Osteoblast (primary cell): ENCODE measurements at regions not wholly inside any gene's neighbourhood (a gene's known extent, or its start where the extent isn't known, plus 50 kb on each side); places are given as distances from the start of the nearest gene placed in this dataset.
A peak's percentile ranks its signal among the peaks of the same experiment; 100 is the strongest.

Experiments
- DNase-seq: peaks from one replicate; pipeline ENCODE4 v3.0.0; 2011; ENCODE audit warnings: low spot score, mixed read lengths; ENCODE audit not compliant: insufficient read length; ENCODE audit errors: missing footprints
- H2AFZ ChIP-seq: 2 replicates; pipeline ENCODE4 v1.6.0; 2011; ENCODE audit warnings: mild to moderate bottlenecking, low read length
- H3K27ac ChIP-seq: 2 replicates; pipeline ENCODE4 v1.5.1; 2011; ENCODE audit warnings: mild to moderate bottlenecking, low read depth, low read length, moderate library complexity
- H3K27me3 ChIP-seq: 2 replicates; pipeline ENCODE4 v1.6.0; 2012; ENCODE audit warnings: mild to moderate bottlenecking, control low read depth, inconsistent platforms, low read length, moderate library complexity; ENCODE audit not compliant: insufficient read depth
- H3K36me3 ChIP-seq: 2 replicates; pipeline ENCODE4 v1.5.1; 2011; ENCODE audit warnings: mild to moderate bottlenecking, low read length, control low read depth, moderate library complexity; ENCODE audit not compliant: insufficient read depth
- H3K4me1 ChIP-seq: 2 replicates; pipeline ENCODE4 v1.5.1; 2011; ENCODE audit warnings: mild to moderate bottlenecking, low read length, control low read depth, moderate library complexity; ENCODE audit not compliant: insufficient read depth
- H3K4me2 ChIP-seq: 2 replicates; pipeline ENCODE4 v1.6.0; 2011; ENCODE audit warnings: mild to moderate bottlenecking, low read length; ENCODE audit not compliant: insufficient read depth
- H3K4me3 ChIP-seq: fragments of 200-600 bp; sonication (generic); 3 replicates; pipeline ENCODE4 v1.5.1; 2012; ENCODE audit warnings: mild to moderate bottlenecking, low read length, inconsistent platforms; ENCODE audit not compliant: insufficient read depth
- H3K79me2 ChIP-seq: 2 replicates; pipeline ENCODE4 v1.6.0; 2012; ENCODE audit warnings: mild to moderate bottlenecking, low read length, control low read depth, inconsistent platforms; ENCODE audit not compliant: insufficient read depth
- H3K9me3 ChIP-seq: 2 replicates; pipeline ENCODE4 v1.5.1; 2011; ENCODE audit warnings: low read depth, low read length, control low read depth
- H4K20me1 ChIP-seq: 2 replicates; pipeline ENCODE4 v1.6.0; 2012; ENCODE audit warnings: mild to moderate bottlenecking, low read length, control low read depth; ENCODE audit not compliant: insufficient read depth
- TF ChIP-seq, protein P1 (sequence below): IDR thresholded peaks from 2 replicates; pipeline ENCODE4 v1.5.1; 2011; ENCODE audit warnings: mild to moderate bottlenecking, low read depth, low read length, moderate library complexity; ENCODE audit errors: extremely low read depth

- H3K27me3 ChIP-seq = no peaks in the 10 kb centered on the region
- H2AFZ ChIP-seq = peak overlapping the region; percentile 30
- no peak overlapping the region for H3K27ac ChIP-seq
- no peaks in the 10 kb centered on the region for H4K20me1 ChIP-seq
- H3K4me2 ChIP-seq = no peak overlapping the region
- H3K79me2 ChIP-seq = no peaks in the 10 kb centered on the region
- no peaks in the 10 kb centered on the region for H3K36me3 ChIP-seq
- H3K9me3 ChIP-seq = no peaks in the 10 kb centered on the region
- DNase-seq = no peak
- TF ChIP-seq, protein P1, sequence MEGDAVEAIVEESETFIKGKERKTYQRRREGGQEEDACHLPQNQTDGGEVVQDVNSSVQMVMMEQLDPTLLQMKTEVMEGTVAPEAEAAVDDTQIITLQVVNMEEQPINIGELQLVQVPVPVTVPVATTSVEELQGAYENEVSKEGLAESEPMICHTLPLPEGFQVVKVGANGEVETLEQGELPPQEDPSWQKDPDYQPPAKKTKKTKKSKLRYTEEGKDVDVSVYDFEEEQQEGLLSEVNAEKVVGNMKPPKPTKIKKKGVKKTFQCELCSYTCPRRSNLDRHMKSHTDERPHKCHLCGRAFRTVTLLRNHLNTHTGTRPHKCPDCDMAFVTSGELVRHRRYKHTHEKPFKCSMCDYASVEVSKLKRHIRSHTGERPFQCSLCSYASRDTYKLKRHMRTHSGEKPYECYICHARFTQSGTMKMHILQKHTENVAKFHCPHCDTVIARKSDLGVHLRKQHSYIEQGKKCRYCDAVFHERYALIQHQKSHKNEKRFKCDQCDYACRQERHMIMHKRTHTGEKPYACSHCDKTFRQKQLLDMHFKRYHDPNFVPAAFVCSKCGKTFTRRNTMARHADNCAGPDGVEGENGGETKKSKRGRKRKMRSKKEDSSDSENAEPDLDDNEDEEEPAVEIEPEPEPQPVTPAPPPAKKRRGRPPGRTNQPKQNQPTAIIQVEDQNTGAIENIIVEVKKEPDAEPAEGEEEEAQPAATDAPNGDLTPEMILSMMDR = no peak
- H3K4me1 ChIP-seq = peaks cover 4% of the 10 kb centered on the region
- no peak overlapping the region for H3K4me3 ChIP-seq
Observed at GRCh38 chr6:112433457-112433856, 86.3 kb downstream of the RFPL4B start.

DNA sequence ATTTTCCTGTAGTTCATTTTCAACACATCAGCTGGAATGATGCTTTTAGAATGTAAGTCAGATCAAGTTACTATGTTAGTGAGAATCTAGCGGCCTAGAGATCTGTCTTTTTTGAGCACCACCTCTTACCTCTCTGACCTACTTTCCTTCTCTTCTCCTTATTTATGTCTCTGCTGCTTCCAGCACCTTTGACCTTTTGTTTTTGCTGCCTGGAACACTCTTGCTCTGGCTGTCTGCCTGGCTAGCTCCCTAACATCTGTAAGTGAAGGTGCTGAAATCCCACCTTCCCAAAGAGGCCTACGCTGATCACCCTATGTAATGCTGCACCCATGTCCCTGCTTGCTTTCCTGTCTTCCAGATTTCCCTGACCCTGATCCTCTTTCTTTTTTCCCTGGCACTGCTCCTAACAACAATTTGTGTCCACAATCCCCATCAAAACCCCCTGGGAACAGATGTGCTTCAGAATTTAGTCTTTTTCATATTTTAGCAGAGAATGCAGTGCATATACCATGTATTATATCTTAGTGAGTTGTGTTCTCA lies 87.8 kb downstream of the RFPL4B start:
- Histone ChIP-seq H3K79me2 (no peaks in the 10 kb centered on the region), H3K36me3 (no peaks in the 10 kb centered on the region), H3K4me3 (no peak overlapping the region), H2AFZ (no peak overlapping the region), H3K4me2 (no peak overlapping the region), H4K20me1 (no peaks in the 10 kb centered on the region), H3K4me1 (peaks cover 4% of the 10 kb centered on the region), H3K9me3 (no peaks in the 10 kb centered on the region), H3K27me3 (no peaks in the 10 kb centered on the region), H3K27ac (no peak overlapping the region)
- TF ChIP-seq, protein P1 = no peak
- no peak for DNase-seq

DNA sequence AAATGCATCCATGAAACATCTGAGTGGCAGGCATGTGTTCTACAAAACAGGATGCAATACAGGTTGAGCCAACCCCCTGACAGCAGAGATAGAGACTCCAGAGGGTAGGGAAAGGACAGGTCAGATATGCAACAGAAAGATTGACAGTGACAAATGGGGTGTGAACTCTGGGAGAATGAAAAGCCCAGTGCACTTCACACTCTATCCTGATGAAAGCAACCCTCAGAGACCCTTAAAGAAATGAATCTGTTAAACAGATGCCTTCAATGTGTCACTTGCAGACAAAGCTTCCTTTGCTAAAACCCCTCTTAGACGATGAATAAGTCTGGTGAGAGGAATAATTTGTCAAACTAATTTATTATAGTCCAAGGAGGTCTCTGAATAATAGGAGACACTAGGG lies 89.9 kb downstream of the RFPL4B start:
- Histone ChIP-seq H3K4me3 (no peak overlapping the region), H3K27ac (no peak overlapping the region), H4K20me1 (no peaks in the 10 kb centered on the region), H3K4me2 (no peak overlapping the region), H3K79me2 (no peaks in the 10 kb centered on the region), H3K27me3 (no peaks in the 10 kb centered on the region), H3K9me3 (no peaks in the 10 kb centered on the region), H2AFZ (no peak overlapping the region), H3K36me3 (no peaks in the 10 kb centered on the region), H3K4me1 (peaks cover 4% of the 10 kb centered on the region)
- no peak for DNase-seq
- TF ChIP-seq, protein P1 = no peak

- H3K27ac ChIP-seq = no peak overlapping the region
Observed at GRCh38 chr6:112439010-112439409, 91.9 kb downstream of the RFPL4B start.

More at GRCh38 chr6:112439010-112439409, 91.9 kb downstream of the RFPL4B start:
- Histone ChIP-seq H3K4me3 (no peak overlapping the region), H3K9me3 (no peaks in the 10 kb centered on the region), H3K27me3 (no peaks in the 10 kb centered on the region), H3K4me2 (no peak overlapping the region), H3K36me3 (no peaks in the 10 kb centered on the region), H3K4me1 (no peaks in the 10 kb centered on the region), H2AFZ (no peak overlapping the region), H3K79me2 (no peaks in the 10 kb centered on the region), H4K20me1 (no peaks in the 10 kb centered on the region)
- DNase-seq = no peak
- TF ChIP-seq, protein P1 = no peak
